H1 (cell line): ENCODE measurements at regions not wholly inside any gene's neighbourhood (a gene's known extent, or its start where the extent isn't known, plus 50 kb on each side); places are given as distances from the start of the nearest gene placed in this dataset.

Source experiments
- CHD7 ChIP-seq: fragments of 300-600 bp; sonication (generic); IDR thresholded peaks from 2 replicates; pipeline ENCODE4 v1.7.1; 2012; ENCODE audit warnings: low read length, moderate library complexity, mild to moderate bottlenecking, inconsistent platforms; ENCODE audit not compliant: insufficient replicate concordance

GRCh38 chr12:45660330-45660729 is 69.2 kb upstream of the ARID2 start (continued):
- TF ChIP-seq CHD7: no peak
